IMR-90 (cell line): ENCODE measurements at regions not wholly inside any gene's neighbourhood (a gene's known extent, or its start where the extent isn't known, plus 50 kb on each side); places are given as distances from the start of the nearest gene placed in this dataset.

Experiments
- ATAC-seq: fragments of 200-7000 bp; cut with Tn5 transposase; 2 replicates; pipeline ENCODE4 v1.9.1; 2020; ENCODE audit warnings: low read depth, mild to moderate bottlenecking, moderate library complexity
- BruUV-seq: library from RNA; stranded (reverse); fragments of 400-500 nt; replicated peaks from 2 replicates; lab custom pipeline; 2021; lab: Mats Ljungman, UMichigan
- CTCF ChIA-PET: fragments of 300-600 bp; formaldehyde crosslinking; extraction: SDS; loops from one replicate; lab custom pipeline; 2021; ENCODE audit warnings: antibody characterized with exemption; lab: Yijun Ruan, JAX
- POLR2A ChIA-PET: fragments of 300-600 bp; sonication (Branson Sonifier 250); formaldehyde crosslinking; loops from one replicate; lab custom pipeline; 2022; ENCODE audit warnings: antibody characterized with exemption; ENCODE audit not compliant: unreplicated experiment; lab: Charles Lee
- DNase-seq: peaks from one replicate; pipeline ENCODE4 v3.0.0; 2013
- H2AFZ ChIP-seq: replicated peaks from 2 replicates; pipeline ENCODE3; 2013; ENCODE audit warnings: low read length, mild to moderate bottlenecking; ENCODE audit not compliant: poor library complexity
- H2AK5ac ChIP-seq: 2 replicates; pipeline ENCODE4 v1.6.1; 2013; ENCODE audit warnings: low read depth, low read length, inconsistent platforms
- H2AK9ac ChIP-seq: replicated peaks from 2 replicates; pipeline ENCODE3; 2013; ENCODE audit warnings: mild to moderate bottlenecking, low read depth, low read length, moderate library complexity; ENCODE audit not compliant: poor library complexity
- H2BK120ac ChIP-seq: 2 replicates; pipeline ENCODE4 v1.6.1; 2013; ENCODE audit warnings: low read depth, low read length, inconsistent platforms
- H2BK15ac ChIP-seq: 3 replicates; pipeline ENCODE4 v1.6.1; 2013; ENCODE audit warnings: low read depth, low read length, inconsistent platforms
- H2BK20ac ChIP-seq: 2 replicates; pipeline ENCODE4 v1.6.1; 2013; ENCODE audit warnings: low read depth, mild to moderate bottlenecking, inconsistent platforms, low read length, moderate library complexity
- H2BK5ac ChIP-seq: 2 replicates; pipeline ENCODE4 v1.6.1; 2013; ENCODE audit warnings: mild to moderate bottlenecking, low read depth, low read length, inconsistent platforms; ENCODE audit not compliant: poor library complexity, severe bottlenecking
- H3K14ac ChIP-seq: replicated peaks from 2 replicates; pipeline ENCODE4 v1.6.1; 2013; ENCODE audit warnings: low read depth, low read length, inconsistent platforms
- H3K18ac ChIP-seq: 2 replicates; pipeline ENCODE4 v1.6.1; 2013; ENCODE audit warnings: low read depth, low read length, control low read depth
- H3K23ac ChIP-seq: 2 replicates; pipeline ENCODE4 v1.6.1; 2013; ENCODE audit warnings: low read depth, low read length, inconsistent platforms
- H3K27ac ChIP-seq: 2 replicates; pipeline ENCODE4 v1.5.1; 2013; ENCODE audit warnings: mild to moderate bottlenecking, control low read depth, low read length; ENCODE audit not compliant: insufficient read depth
- H3K27me3 ChIP-seq: 2 replicates; pipeline ENCODE4 v1.6.1; 2013; ENCODE audit warnings: low read length; ENCODE audit not compliant: control insufficient read depth, insufficient read depth
- H3K36me3 ChIP-seq: 2 replicates; pipeline ENCODE4 v1.6.1; 2013; ENCODE audit warnings: low read length, mixed read lengths; ENCODE audit not compliant: control insufficient read depth, insufficient read depth
- H3K4ac ChIP-seq: 2 replicates; pipeline ENCODE4 v1.6.1; 2013; ENCODE audit warnings: low read depth, low read length, inconsistent platforms
- H3K4me1 ChIP-seq: 2 replicates; pipeline ENCODE4 v1.6.1; 2013; ENCODE audit warnings: low read length, mixed read lengths; ENCODE audit not compliant: control insufficient read depth, insufficient read depth
- H3K4me2 ChIP-seq: 2 replicates; pipeline ENCODE4 v1.6.1; 2013; ENCODE audit warnings: low read depth, mild to moderate bottlenecking, control low read depth, low read length, moderate library complexity
- H3K4me3 ChIP-seq: 2 replicates; pipeline ENCODE4 v1.5.1; 2013; ENCODE audit warnings: low read depth, mild to moderate bottlenecking, control low read depth, low read length, moderate library complexity; ENCODE audit not compliant: insufficient read depth
- H3K56ac ChIP-seq: 2 replicates; pipeline ENCODE4 v1.6.1; 2013; ENCODE audit warnings: low read length, inconsistent platforms; ENCODE audit not compliant: insufficient read depth; ENCODE audit errors: extremely low read depth
- H3K79me1 ChIP-seq, 2 experiments: 2 replicates each; pipeline ENCODE4 v1.6.1; 2013; ENCODE audit warnings: low read length in 2 of 2, inconsistent platforms in 1 of 2, low read depth in 1 of 2
- H3K9ac ChIP-seq: 2 replicates; pipeline ENCODE4 v1.6.1; 2013; ENCODE audit warnings: low read depth, low read length, control low read depth
- H3K9me1 ChIP-seq: 2 replicates; pipeline ENCODE4 v1.6.1; 2013; ENCODE audit warnings: low read length, inconsistent platforms; ENCODE audit not compliant: insufficient read depth
- H3K9me3 ChIP-seq: 2 replicates; pipeline ENCODE4 v1.6.1; 2013; ENCODE audit warnings: low read length; ENCODE audit not compliant: control insufficient read depth, insufficient read depth
- H4K20me1 ChIP-seq: 2 replicates; pipeline ENCODE4 v1.6.1; 2013; ENCODE audit warnings: low read length, inconsistent platforms; ENCODE audit not compliant: insufficient read depth
- H4K5ac ChIP-seq: 2 replicates; pipeline ENCODE4 v1.6.1; 2013; ENCODE audit warnings: mild to moderate bottlenecking, low read depth, low read length, control low read depth
- H4K8ac ChIP-seq, 2 experiments: 2 replicates each; pipeline ENCODE4 v1.6.1; 2013; ENCODE audit warnings: low read depth in 2 of 2, low read length in 2 of 2, control low read depth in 1 of 2, inconsistent platforms in 1 of 2
- H4K91ac ChIP-seq: 2 replicates; pipeline ENCODE4 v1.6.1; 2013; ENCODE audit warnings: low read depth, low read length, inconsistent platforms; ENCODE audit not compliant: insufficient read depth
- BHLHE40 ChIP-seq: fragments of 150-350 bp; IDR thresholded peaks from 2 replicates; pipeline ENCODE4 v1.6.1; 2016; ENCODE audit warnings: mild to moderate bottlenecking, low read depth, low read length
- CEBPB ChIP-seq: IDR thresholded peaks from 2 replicates; pipeline ENCODE4 v1.6.1; 2012; ENCODE audit warnings: low read depth, low read length, improper control_type of control experiment
- CHD1 ChIP-seq: IDR thresholded peaks from 2 replicates; pipeline ENCODE4 v1.6.1; 2012; ENCODE audit warnings: low read depth, low read length, improper control_type of control experiment
- CTCF ChIP-seq: conservative IDR thresholded peaks from 2 replicates; pipeline ENCODE4 v1.5.1; 2012; ENCODE audit warnings: mild to moderate bottlenecking, low read depth, low read length, improper control_type of control experiment
- FOS ChIP-seq: fragments of 150-350 bp; IDR thresholded peaks from 2 replicates; pipeline ENCODE4 v1.6.1; 2016; ENCODE audit warnings: low read depth, low read length
- MAFK ChIP-seq: IDR thresholded peaks from 2 replicates; pipeline ENCODE4 v1.6.1; 2012; ENCODE audit warnings: low read depth, low read length, improper control_type of control experiment
- MAZ ChIP-seq: IDR thresholded peaks from 2 replicates; pipeline ENCODE4 v1.6.1; 2012; ENCODE audit warnings: low read depth, mild to moderate bottlenecking, low read length, improper control_type of control experiment, moderate library complexity, borderline replicate concordance
- MXI1 ChIP-seq: IDR thresholded peaks from 2 replicates; pipeline ENCODE4 v1.6.1; 2012; ENCODE audit warnings: low read depth, mild to moderate bottlenecking, low read length, moderate library complexity, borderline replicate concordance
- NFE2L2 ChIP-seq: fragments of 150-350 bp; IDR thresholded peaks from 2 replicates; pipeline ENCODE4 v1.6.1; 2016; ENCODE audit warnings: low read depth, mild to moderate bottlenecking, low read length
- POLR2A ChIP-seq: IDR thresholded peaks from 2 replicates; pipeline ENCODE4 v1.6.1; 2012; ENCODE audit warnings: mild to moderate bottlenecking, low read depth, low read length
- RAD21 ChIP-seq: IDR thresholded peaks from 2 replicates; pipeline ENCODE4 v1.6.1; 2012; ENCODE audit warnings: low read length, improper control_type of control experiment
- RCOR1 ChIP-seq: IDR thresholded peaks from 2 replicates; pipeline ENCODE4 v1.6.1; 2012; ENCODE audit warnings: mild to moderate bottlenecking, low read length, improper control_type of control experiment; ENCODE audit not compliant: insufficient replicate concordance
- SMC3 ChIP-seq: fragments of 150-350 bp; IDR thresholded peaks from 2 replicates; pipeline ENCODE4 v1.6.1; 2016; ENCODE audit warnings: low read depth, mild to moderate bottlenecking, antibody characterized with exemption, low read length, moderate library complexity
- USF2 ChIP-seq: fragments of 150-350 bp; IDR thresholded peaks from 2 replicates; pipeline ENCODE4 v1.6.1; 2017; ENCODE audit warnings: mild to moderate bottlenecking, antibody characterized with exemption, low read length, low read depth
- WGBS, 2 experiments: methylation state at CpG; one replicate each; pipeline versions ENCODE4 v1.1.5 to v1.1.7; 2013; ENCODE audit warnings: missing lambda C conversion rate in 2 of 2; ENCODE audit not compliant: insufficient read length in 1 of 2; ENCODE audit errors: extremely low coverage in 2 of 2; 5-methylcytosine and 5-hydroxymethylcytosine counted together
- dilution Hi-C: fragments of 300-500 bp; cut with HindIII; formaldehyde crosslinking; loops from one replicate; pipeline ENCODE4 v1.14.3; 2018; ENCODE audit warnings: low sequenced_read_pairs; ENCODE audit not compliant: unreplicated experiment
- in situ Hi-C: fragments of 300-500 bp; cut with MboI; formaldehyde crosslinking; loops from 3 replicates; pipeline ENCODE4 v1.14.3; 2019; ENCODE audit warnings: low sequenced_read_pairs, inconsistent platforms, mixed read lengths
- intact Hi-C: fragments of 100-400 bp; cut with micrococcal nuclease; formaldehyde crosslinking; loops from 2 replicates; pipeline ENCODE4 v1.10.0; 2022
- TF ChIP-seq, protein P1 (sequence below): fragments of 150-350 bp; IDR thresholded peaks from 2 replicates; pipeline ENCODE4 v1.6.1; 2016; ENCODE audit warnings: low read depth, mild to moderate bottlenecking, low read length, moderate library complexity, borderline replicate concordance

- H3K14ac ChIP-seq, result no peak overlapping the region
- no peak overlapping the region for H3K18ac ChIP-seq
- H3K36me3 ChIP-seq, result no peaks in the 10 kb centered on the region
- CTCF ChIA-PET, result no interaction called here
- H3K9ac ChIP-seq, result no peak overlapping the region
- no TSS peak for BruUV-seq
- no peak overlapping the region for H2BK15ac ChIP-seq
- H3K23ac ChIP-seq, result no peak overlapping the region
- no peaks in the 10 kb centered on the region for H3K27me3 ChIP-seq
- no peak overlapping the region for H2BK5ac ChIP-seq
- H3K4ac ChIP-seq, result no peak overlapping the region
- no peaks in the 10 kb centered on the region for H4K20me1 ChIP-seq
- H4K91ac ChIP-seq, result no peak overlapping the region
- POLR2A ChIA-PET, result no interaction called here
- TF ChIP-seq BHLHE40, result no peak
- TF ChIP-seq NFE2L2, result no peak
- TF ChIP-seq MXI1, result no peak
- TF ChIP-seq FOS, result no peak
- no peak for TF ChIP-seq CTCF
- no peak for TF ChIP-seq MAFK
- TF ChIP-seq CHD1, result no peak
- TF ChIP-seq POLR2A, result no peak
- no peak for TF ChIP-seq CEBPB
- TF ChIP-seq RCOR1, result no peak
- no peak for TF ChIP-seq RAD21
- TF ChIP-seq, protein P1, sequence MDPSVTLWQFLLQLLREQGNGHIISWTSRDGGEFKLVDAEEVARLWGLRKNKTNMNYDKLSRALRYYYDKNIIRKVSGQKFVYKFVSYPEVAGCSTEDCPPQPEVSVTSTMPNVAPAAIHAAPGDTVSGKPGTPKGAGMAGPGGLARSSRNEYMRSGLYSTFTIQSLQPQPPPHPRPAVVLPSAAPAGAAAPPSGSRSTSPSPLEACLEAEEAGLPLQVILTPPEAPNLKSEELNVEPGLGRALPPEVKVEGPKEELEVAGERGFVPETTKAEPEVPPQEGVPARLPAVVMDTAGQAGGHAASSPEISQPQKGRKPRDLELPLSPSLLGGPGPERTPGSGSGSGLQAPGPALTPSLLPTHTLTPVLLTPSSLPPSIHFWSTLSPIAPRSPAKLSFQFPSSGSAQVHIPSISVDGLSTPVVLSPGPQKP, result no peak
- TF ChIP-seq MAZ, result no peak
- TF ChIP-seq SMC3, result no peak
- TF ChIP-seq USF2, result no peak
- H4K8ac ChIP-seq, result no peak overlapping the region
- H2AK9ac ChIP-seq, result no peak overlapping the region
- H3K27ac ChIP-seq, result no peak overlapping the region
- 0 out of 2 replicates have a peak, but pooled peaks cover 4% of the 10 kb centered on the region for H3K9me3 ChIP-seq
- DNase-seq, result no peak
- intact Hi-C loops, result no loop called here
- no peak for ATAC-seq
- H4K5ac ChIP-seq, result no peak overlapping the region
- H2AK5ac ChIP-seq, result no peak overlapping the region
- in situ Hi-C loops, result no loop called here
- no peak overlapping the region for H2BK120ac ChIP-seq
- H3K4me3 ChIP-seq, result no peak overlapping the region
- H3K4me2 ChIP-seq, result no peak overlapping the region
- no peak overlapping the region for H2AFZ ChIP-seq
- dilution Hi-C loops, result no loop called here
- H3K4me1 ChIP-seq, result no peaks in the 10 kb centered on the region
- no peak overlapping the region for H3K56ac ChIP-seq
- H3K9me1 ChIP-seq, result no peaks in the 10 kb centered on the region
- WGBS, 2 experiments, result no CpG with 5 or more reads among the region's 1 CpG
- H3K79me1 ChIP-seq, result no peaks in the 10 kb centered on the region
- H2BK20ac ChIP-seq, result no peak overlapping the region
Observed at GRCh38 chr5:166063261-166063660, 2228.2 kb upstream of the WWC1 start.
